ENCODE measurements at regions not wholly inside any gene's neighbourhood (a gene's known extent, or its start where the extent isn't known, plus 50 kb on each side); places are given as distances from the start of the nearest gene placed in this dataset.

- TF ChIP-seq CTCF (conservative IDR thresholded peaks at IDR 0.05) (no peak), EZH2 (IDR thresholded peaks at IDR 0.05; ENCODE audit: low read depth) (no peak)
Measured at GRCh38 chr3:18712713-18713576, 287.8 kb upstream of the SATB1 start.
